GM12874 (cell line): ENCODE measurements at regions not wholly inside any gene's neighbourhood (a gene's known extent, or its start where the extent isn't known, plus 50 kb on each side); places are given as distances from the start of the nearest gene placed in this dataset.

ENCODE experiments used
- CTCF ChIP-seq: IDR thresholded peaks from 2 replicates; pipeline ENCODE4 v1.5.1; 2011; ENCODE audit warnings: low read depth, mild to moderate bottlenecking, control low read depth, low read length, moderate library complexity; ENCODE audit not compliant: insufficient read depth

GRCh38 chr4:190120111-190120514 lies 53.5 kb upstream of the DUX4 start:
- TF ChIP-seq CTCF = peak; percentile 12; the same call in 1 of the 2 replicates

GRCh38 chr4:190121759-190122158 lies 51.8 kb upstream of the DUX4 start:
- no peak for TF ChIP-seq CTCF
